SK-N-MC (cell line): ENCODE measurements at regions not wholly inside any gene's neighbourhood (a gene's known extent, or its start where the extent isn't known, plus 50 kb on each side); places are given as distances from the start of the nearest gene placed in this dataset.

Experiments
- DNase-seq: peaks from one replicate; pipeline ENCODE4 v3.0.0-alpha.2; 2011; ENCODE audit warnings: low read depth, low spot score
- H3K27ac ChIP-seq: fragments of 200-600 bp; sonication (generic); 2 replicates; pipeline ENCODE4 v1.5.1; 2016; ENCODE audit warnings: mixed run types
- H3K36me3 ChIP-seq: fragments of 200-600 bp; sonication (generic); 2 replicates; pipeline ENCODE4 v1.6.1; 2017; ENCODE audit warnings: antibody characterized with exemption, low read length, mixed read lengths; ENCODE audit not compliant: insufficient read depth
- H3K4me3 ChIP-seq: fragments of 200-600 bp; sonication (generic); 2 replicates; pipeline ENCODE4 v1.5.1; 2016
- H3K9ac ChIP-seq: fragments of 200-600 bp; sonication (generic); 2 replicates; pipeline ENCODE4 v1.8.0; 2017; ENCODE audit warnings: mixed run types, mixed read lengths; ENCODE audit not compliant: insufficient read length
- H3K9me3 ChIP-seq: fragments of 200-600 bp; sonication (generic); 2 replicates; pipeline ENCODE4 v1.6.1; 2017; ENCODE audit warnings: low read depth, mild to moderate bottlenecking, antibody characterized with exemption, low read length, moderate library complexity, mixed read lengths
- EZH2 ChIP-seq: fragments of 200-600 bp; sonication (generic); IDR thresholded peaks from one replicate; pipeline ENCODE4 v1.6.1; 2017; ENCODE audit warnings: antibody characterized with exemption
- FOXP2 ChIP-seq: optimal IDR thresholded peaks from 2 replicates; pipeline ENCODE3; 2011; ENCODE audit warnings: mild to moderate bottlenecking, moderate library complexity; ENCODE audit not compliant: insufficient read depth; ENCODE audit errors: extremely low read length, control extremely low read depth
- POLR2AphosphoS5 ChIP-seq: IDR thresholded peaks from 2 replicates; pipeline ENCODE4 v1.6.1; 2012; ENCODE audit warnings: mild to moderate bottlenecking, low read depth, low read length, borderline replicate concordance

DNA sequence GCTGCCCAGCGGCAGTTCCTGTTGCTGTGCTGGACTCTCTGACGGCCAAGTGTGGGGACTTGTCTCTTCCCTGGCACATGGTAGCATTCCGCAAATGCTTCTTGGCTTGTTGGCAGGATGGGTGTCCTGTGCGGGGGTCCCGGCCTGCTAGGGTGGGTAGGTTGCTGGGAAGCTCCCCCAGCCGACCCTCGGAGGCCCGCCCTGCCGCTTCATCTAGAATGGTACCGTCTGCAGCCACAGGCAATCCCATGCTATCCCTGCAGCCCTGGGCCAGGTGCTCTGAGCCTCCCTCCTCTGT, 78.3 kb upstream of the LHX1 start:
- Histone ChIP-seq H3K27ac (no peak overlapping the region), H3K9ac (no peak overlapping the region), H3K36me3 (no peaks in the 10 kb centered on the region), H3K9me3 (no peaks in the 10 kb centered on the region), H3K4me3 (no peak overlapping the region)
- no peak for TF ChIP-seq FOXP2
- no peak for TF ChIP-seq EZH2
- no peak for TF ChIP-seq POLR2AphosphoS5
- DNase-seq = no peak

DNA sequence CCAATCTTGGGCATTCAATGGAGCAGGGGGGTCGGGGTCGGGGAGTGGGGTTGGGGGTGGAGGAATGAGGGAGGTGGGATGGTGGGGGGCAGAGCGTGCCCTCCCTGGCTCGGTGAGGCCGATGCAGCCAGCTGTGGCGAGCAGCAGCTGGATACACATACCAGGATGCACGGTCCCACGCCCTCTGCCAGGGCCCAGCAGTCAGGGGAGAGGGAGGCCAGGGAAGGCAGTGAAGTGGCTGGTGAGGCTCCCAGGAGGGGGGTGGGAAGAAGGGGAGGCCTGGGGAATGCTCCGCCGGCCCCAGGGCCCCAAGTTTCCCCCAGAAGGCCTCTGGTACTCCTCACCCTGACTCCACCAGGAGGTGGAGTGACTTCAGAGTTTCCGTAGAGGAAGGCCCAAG, 77.6 kb upstream of the LHX1 start:
- H3K4me3 ChIP-seq = no peak overlapping the region
- H3K9me3 ChIP-seq = no peaks in the 10 kb centered on the region
- no peaks in the 10 kb centered on the region for H3K36me3 ChIP-seq
- TF ChIP-seq EZH2 = no peak
- TF ChIP-seq FOXP2 = no peak
- no peak for TF ChIP-seq POLR2AphosphoS5
- no peak overlapping the region for H3K9ac ChIP-seq
- no peak overlapping the region for H3K27ac ChIP-seq
- no peak for DNase-seq

GRCh38 chr17:36861531-36861930, 75.7 kb upstream of the LHX1 start:
- Histone ChIP-seq H3K4me3 (no peak overlapping the region), H3K9ac (no peak overlapping the region), H3K36me3 (no peaks in the 10 kb centered on the region), H3K9me3 (no peaks in the 10 kb centered on the region), H3K27ac (no peak overlapping the region)
- TF ChIP-seq POLR2AphosphoS5 (no peak), EZH2 (no peak), FOXP2 (no peak)
- DNase-seq = no peak

DNA sequence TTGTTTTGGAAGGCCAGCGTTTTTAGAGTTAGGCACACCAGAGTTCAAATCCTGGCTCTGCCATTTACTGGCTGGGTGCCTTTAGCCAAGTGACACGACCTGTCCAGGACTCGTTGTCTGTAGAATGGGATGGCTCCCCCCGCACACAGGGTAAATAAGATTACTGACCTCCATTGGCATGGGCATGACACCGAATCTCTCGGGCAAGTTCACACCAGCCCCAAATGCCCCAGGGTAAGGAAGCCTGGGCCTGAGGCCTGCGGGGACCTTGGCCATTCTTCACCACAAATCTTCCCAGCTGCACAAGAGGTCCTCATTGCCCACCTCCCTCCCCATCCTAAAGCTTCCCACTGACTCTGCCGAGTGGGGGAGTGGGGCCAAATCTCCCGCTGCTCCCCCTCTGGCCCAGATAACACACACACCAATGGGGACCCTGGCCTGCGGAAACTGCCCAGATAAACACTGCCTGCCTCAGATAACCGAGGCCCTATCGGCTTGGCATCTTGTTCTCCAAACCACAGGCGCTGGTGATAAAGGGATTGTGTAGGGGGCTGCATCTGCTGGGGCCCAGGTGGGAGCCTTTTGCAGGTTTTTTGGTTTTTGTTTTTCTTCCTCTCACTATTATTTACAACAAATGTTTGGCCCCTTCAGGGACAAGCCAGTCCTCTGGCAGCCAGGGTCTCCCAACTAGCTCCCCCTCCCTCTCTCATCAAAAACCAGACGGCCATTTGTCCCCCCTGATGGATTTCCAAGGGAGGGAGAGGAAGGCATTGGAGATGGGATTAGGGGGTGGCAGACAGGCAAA, 75.0 kb upstream of the LHX1 start:
- H3K4me3 ChIP-seq = no peak overlapping the region
- no peaks in the 10 kb centered on the region for H3K9me3 ChIP-seq
- no peak overlapping the region for H3K27ac ChIP-seq
- DNase-seq = no peak
- no peak overlapping the region for H3K9ac ChIP-seq
- no peaks in the 10 kb centered on the region for H3K36me3 ChIP-seq
- TF ChIP-seq FOXP2 (no peak), POLR2AphosphoS5 (no peak), EZH2 (no peak)

GRCh38 chr17:36863131-36863530, 74.1 kb upstream of the LHX1 start:
- TF ChIP-seq EZH2 (no peak), POLR2AphosphoS5 (no peak), FOXP2 (no peak)
- H3K27ac ChIP-seq = no peak overlapping the region
- no peaks in the 10 kb centered on the region for H3K36me3 ChIP-seq

DNA sequence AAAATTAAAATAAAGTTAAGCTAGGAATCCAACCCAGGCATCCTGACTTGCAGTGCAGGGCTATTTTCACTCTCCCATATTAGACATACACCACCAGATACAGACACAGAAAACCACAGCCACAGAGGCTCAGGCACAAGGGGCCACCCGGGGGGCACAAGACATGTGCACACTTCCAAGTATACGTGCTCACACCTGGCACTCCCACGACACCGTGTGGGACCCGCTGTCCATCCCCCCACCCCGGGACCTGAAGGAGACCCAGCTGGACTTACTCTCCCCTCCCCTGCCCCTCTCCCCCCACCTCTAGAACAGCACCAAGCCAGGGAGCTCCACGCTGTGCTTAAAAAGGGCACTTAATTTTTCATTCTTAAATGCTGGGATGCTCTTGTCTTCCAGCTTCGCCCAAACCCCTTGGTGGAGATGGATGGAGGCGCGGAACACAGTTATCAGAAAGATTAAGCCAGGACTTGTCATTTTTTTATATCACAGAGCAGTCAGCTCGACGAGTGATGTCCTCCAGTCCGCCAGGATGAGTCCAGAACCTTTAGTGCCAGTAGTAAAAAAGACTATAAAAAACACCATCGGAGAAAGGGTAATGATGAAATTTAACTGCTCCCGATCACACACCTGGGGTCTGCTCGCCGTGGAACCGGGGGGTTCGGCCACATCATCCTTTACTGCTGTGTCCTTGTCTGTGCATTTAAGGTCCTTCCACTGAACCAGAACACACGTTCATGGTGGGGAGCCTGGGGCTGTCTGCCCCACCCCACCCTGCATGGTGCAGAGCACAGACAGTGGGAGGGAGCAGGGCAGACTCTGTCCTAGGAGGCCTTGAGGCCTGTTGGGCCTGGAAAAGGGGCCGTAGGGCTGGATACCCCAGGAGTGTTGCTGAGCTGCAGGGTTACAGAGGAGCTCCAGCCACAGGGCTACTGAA, 73.3 kb upstream of the LHX1 start:
- no peak overlapping the region for H3K4me3 ChIP-seq
- TF ChIP-seq POLR2AphosphoS5 = no peak
- no peak for TF ChIP-seq FOXP2
- TF ChIP-seq EZH2 = no peak

More at GRCh38 chr17:36863131-36863530, 74.1 kb upstream of the LHX1 start:
- no peak overlapping the region for H3K9ac ChIP-seq
- no peak overlapping the region for H3K4me3 ChIP-seq
- DNase-seq = no peak
- H3K9me3 ChIP-seq = no peaks in the 10 kb centered on the region

GRCh38 chr17:36864827-36865430, 72.3 kb upstream of the LHX1 start:
- H3K36me3 ChIP-seq = no peaks in the 10 kb centered on the region
- H3K4me3 ChIP-seq = no peak overlapping the region
- no peak overlapping the region for H3K27ac ChIP-seq
- DNase-seq = no peak
- TF ChIP-seq POLR2AphosphoS5 (no peak), EZH2 (no peak), FOXP2 (no peak)
- no peak overlapping the region for H3K9ac ChIP-seq
- no peaks in the 10 kb centered on the region for H3K9me3 ChIP-seq

More for the DNA sequence above, 73.3 kb upstream of the LHX1 start:
- Histone ChIP-seq H3K9me3 (no peaks in the 10 kb centered on the region), H3K36me3 (no peaks in the 10 kb centered on the region), H3K9ac (no peak overlapping the region), H3K27ac (no peak overlapping the region)
- no peak for DNase-seq

DNA sequence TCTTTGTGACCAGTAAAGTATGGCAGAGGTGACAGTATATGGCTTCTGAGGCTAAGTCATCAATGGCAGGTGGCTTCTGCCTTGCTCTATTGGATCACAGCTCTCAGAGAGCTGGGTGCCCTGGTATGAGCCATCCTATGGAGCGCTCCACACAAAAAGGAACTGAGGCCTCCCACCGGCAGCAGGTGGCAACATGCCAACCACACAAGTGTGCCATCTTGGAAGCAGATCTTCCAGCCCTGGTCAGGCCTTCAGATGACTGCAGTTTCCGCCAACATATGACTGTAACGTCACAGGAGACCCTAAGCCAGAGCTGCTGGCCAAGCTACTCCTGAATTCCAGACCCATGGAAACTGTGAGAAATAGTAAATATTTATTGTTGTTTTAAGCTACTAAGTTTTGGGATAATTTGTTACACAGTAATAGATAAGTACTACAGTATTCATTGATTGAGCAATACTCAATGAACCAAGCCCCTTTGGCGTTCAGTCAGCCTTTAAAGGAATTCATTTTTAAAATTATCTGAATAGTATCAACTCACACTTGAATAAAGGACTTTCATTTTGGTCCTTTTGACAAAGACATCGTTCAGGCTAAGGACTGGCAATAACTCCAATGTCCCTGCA, 69.4 kb upstream of the LHX1 start:
- no peak overlapping the region for H3K9ac ChIP-seq
- TF ChIP-seq EZH2 (no peak), FOXP2 (no peak), POLR2AphosphoS5 (no peak)
- DNase-seq = no peak
- no peaks in the 10 kb centered on the region for H3K9me3 ChIP-seq
- no peak overlapping the region for H3K27ac ChIP-seq
- H3K36me3 ChIP-seq = no peaks in the 10 kb centered on the region
- H3K4me3 ChIP-seq = no peak overlapping the region
